ENCODE measurements at regions not wholly inside any gene's neighbourhood (a gene's known extent, or its start where the extent isn't known, plus 50 kb on each side); places are given as distances from the start of the nearest gene placed in this dataset.

- H3K4me1 ChIP-seq (replicated peaks in 1 of 4; ENCODE audit: control insufficient read depth in 3 of 4, insufficient read depth in 4 of 4, low read length in 3 of 4), result no peaks in the 10 kb centered on the region
- no peak overlapping the region for H3K14ac ChIP-seq (ENCODE audit: insufficient read length)
- H2BK120ac ChIP-seq (replicated peaks; ENCODE audit: low read depth, low read length), result no peak overlapping the region
- H3K36me3 ChIP-seq (ENCODE audit: control insufficient read depth in 2 of 4, insufficient read depth in 4 of 4, low read length in 3 of 4), result no peaks in the 10 kb centered on the region
- H4K8ac ChIP-seq (ENCODE audit: extremely low read depth, insufficient read depth, low read length), result no peak overlapping the region
- no peak overlapping the region for H4K91ac ChIP-seq (replicated peaks; ENCODE audit: insufficient read length, low read length)
- H2AFZ ChIP-seq (ENCODE audit: low read length), result no peak overlapping the region
- no peak overlapping the region for H3K23ac ChIP-seq (ENCODE audit: insufficient read length)
- H3K4me2 ChIP-seq (ENCODE audit: insufficient read depth in 1 of 2, low read depth in 2 of 2, low read length in 2 of 2), result no peak overlapping the region
- no peak overlapping the region for H3K9ac ChIP-seq (replicated peaks in 1 of 4; ENCODE audit: extremely low read depth in 1 of 4, low read depth in 3 of 4, low read length in 3 of 4)
- FAIRE-seq, result no peak
- no peak overlapping the region for H2BK12ac ChIP-seq (ENCODE audit: low read depth, low read length)
- no peak overlapping the region for H3K4ac ChIP-seq (replicated peaks; ENCODE audit: insufficient read length, low read depth, low read length)
- no peaks in the 10 kb centered on the region for H3K9me3 ChIP-seq (ENCODE audit: insufficient read depth in 2 of 2, low read depth in 1 of 2, low read length in 1 of 2)
- H3K56ac ChIP-seq (replicated peaks; ENCODE audit: insufficient read length, low read depth, low read length), result no peak overlapping the region
- no peaks in the 10 kb centered on the region for H3K79me1 ChIP-seq (ENCODE audit: low read depth, low read length)
- WGBS, 2 experiments (ENCODE audit: extremely low coverage in 1 of 2, insufficient coverage in 1 of 2, insufficient read length in 1 of 2, insufficient replicate concordance in 2 of 2, low coverage in 1 of 2, low lambda C conversion rate in 2 of 2, missing lambda C conversion rate in 1 of 2), result 88% methylated on average over 2 of the region's 2 CpGs; no CpG with 5 or more reads in 1 of the 2 experiments
- H4K20me1 ChIP-seq (replicated peaks in 1 of 2; ENCODE audit: control insufficient read depth in 1 of 2, insufficient read depth in 2 of 2, low read length in 2 of 2), result no peaks in the 10 kb centered on the region
- H3K27me3 ChIP-seq (replicated peaks in 1 of 4; ENCODE audit: control insufficient read depth in 3 of 4, extremely low read depth in 1 of 4, insufficient read depth in 3 of 4, low read length in 3 of 4), result no peaks in the 10 kb centered on the region
- no peak overlapping the region for H3K4me3 ChIP-seq (ENCODE audit: extremely low read depth in 1 of 4, insufficient read depth in 2 of 4, low read depth in 3 of 4, low read length in 4 of 4)
- no peak overlapping the region for H4K5ac ChIP-seq (ENCODE audit: insufficient read length, low read depth, low read length)
- no peak overlapping the region for H2BK15ac ChIP-seq (ENCODE audit: low read length)
- H3K79me2 ChIP-seq (ENCODE audit: control insufficient read depth in 1 of 2, insufficient read depth in 2 of 2, low read length in 2 of 2), result no peaks in the 10 kb centered on the region
- no peak overlapping the region for H2AK5ac ChIP-seq (ENCODE audit: low read depth, low read length)
- POLR2A ChIA-PET (ENCODE audit: partially characterized antibody), result no interaction called here
- no peak overlapping the region for H3K27ac ChIP-seq (ENCODE audit: low read depth, low read length)
- H3K18ac ChIP-seq (ENCODE audit: extremely low read depth, low read length), result no peak overlapping the region
- H3K23me2 ChIP-seq (ENCODE audit: low read depth, low read length), result no peaks in the 10 kb centered on the region
- no peak overlapping the region for H2BK20ac ChIP-seq (ENCODE audit: low read length)
- H2BK5ac ChIP-seq (ENCODE audit: low read depth, low read length), result no peak overlapping the region
- DNase-seq (ENCODE audit: low read depth in 1 of 2, low spot score in 2 of 2), result no peak
- CTCF ChIA-PET (ENCODE audit: partially characterized antibody), result interaction anchor here (1.0 kb wide), 2 partner anchors 30 to 1000 kb away, joined by 3 read pairs; no protein-coding TSS in a partner anchor
- TF ChIP-seq USF2 (IDR thresholded peaks at IDR 0.05; ENCODE audit: low read length), result no peak
- no peak for TF ChIP-seq SIX5 (IDR thresholded peaks at IDR 0.05; ENCODE audit: low read depth, low read length)
- TF ChIP-seq NRF1 (IDR thresholded peaks at IDR 0.05; ENCODE audit: low read depth, low read length), result no peak
- no peak for TF ChIP-seq EZH2 (IDR thresholded peaks at IDR 0.05; ENCODE audit: low read depth, low read length, severe bottlenecking)
- TF ChIP-seq TCF12 (IDR thresholded peaks at IDR 0.05; ENCODE audit: low read depth, low read length), result no peak
- no peak for TF ChIP-seq FOSL1 (IDR thresholded peaks at IDR 0.05; ENCODE audit: insufficient read depth, low read depth, low read length)
These were observed 424.6 kb upstream of the PTBP2 start for GRCh38 chr1:96296991-96297390.

All from H1 (cell line).